Right lobe of liver (tissue), 4 donors: ENCODE measurements at regions not wholly inside any gene's neighbourhood (a gene's known extent, or its start where the extent isn't known, plus 50 kb on each side); places are given as distances from the start of the nearest gene placed in this dataset.
"Not testable (repeated sequence)": the region's sequence is repeated elsewhere in the genome, so short reads cannot be mapped to it uniquely, and the experiment has no call there.

Source experiments
- POLR2A ChIP-seq: fragments of 450-650 bp; IDR thresholded peaks from one replicate; pipeline ENCODE4 v1.6.1; 2017; ENCODE audit warnings: antibody characterized with exemption, mild to moderate bottlenecking
- TF ChIP-seq, protein P1 (sequence below), 4 donors: fragments of 200-600 bp in 3 of 4; fragments of 450-650 bp in 1 of 4; IDR thresholded peaks; one replicate each; pipeline versions ENCODE4 v1.5.1 to v1.8.0; 2016 to 2022; ENCODE audit warnings: antibody characterized with exemption in 4 of 4, mild to moderate bottlenecking in 2 of 4
- donor health status: DM: no; HTN: no; CAD: no.
- donor health status: DM: no; HTN: no; CAD: no.
- donor health status: DM: no; HTN: yes; CAD: no.

GRCh38 chr7:16369309-16369708 lies 52.0 kb downstream of the CRPPA start:
- TF ChIP-seq, protein P1, sequence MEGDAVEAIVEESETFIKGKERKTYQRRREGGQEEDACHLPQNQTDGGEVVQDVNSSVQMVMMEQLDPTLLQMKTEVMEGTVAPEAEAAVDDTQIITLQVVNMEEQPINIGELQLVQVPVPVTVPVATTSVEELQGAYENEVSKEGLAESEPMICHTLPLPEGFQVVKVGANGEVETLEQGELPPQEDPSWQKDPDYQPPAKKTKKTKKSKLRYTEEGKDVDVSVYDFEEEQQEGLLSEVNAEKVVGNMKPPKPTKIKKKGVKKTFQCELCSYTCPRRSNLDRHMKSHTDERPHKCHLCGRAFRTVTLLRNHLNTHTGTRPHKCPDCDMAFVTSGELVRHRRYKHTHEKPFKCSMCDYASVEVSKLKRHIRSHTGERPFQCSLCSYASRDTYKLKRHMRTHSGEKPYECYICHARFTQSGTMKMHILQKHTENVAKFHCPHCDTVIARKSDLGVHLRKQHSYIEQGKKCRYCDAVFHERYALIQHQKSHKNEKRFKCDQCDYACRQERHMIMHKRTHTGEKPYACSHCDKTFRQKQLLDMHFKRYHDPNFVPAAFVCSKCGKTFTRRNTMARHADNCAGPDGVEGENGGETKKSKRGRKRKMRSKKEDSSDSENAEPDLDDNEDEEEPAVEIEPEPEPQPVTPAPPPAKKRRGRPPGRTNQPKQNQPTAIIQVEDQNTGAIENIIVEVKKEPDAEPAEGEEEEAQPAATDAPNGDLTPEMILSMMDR (IDR thresholded peaks at IDR 0.05): not testable (repeated sequence)
- not testable (repeated sequence) for TF ChIP-seq POLR2A
